ENCODE measurements at regions not wholly inside any gene's neighbourhood (a gene's known extent, or its start where the extent isn't known, plus 50 kb on each side); places are given as distances from the start of the nearest gene placed in this dataset.

GRCh38 chr4:110710070-110710469 is 87.2 kb upstream of the PITX2 start:
- H3K4me1 ChIP-seq (ENCODE audit: control insufficient read depth, insufficient read depth, low read length) = no peaks in the 10 kb centered on the region
- no peak for DNase-seq (ENCODE audit: low read depth in 4 of 6, low spot score in 6 of 6)
- WGBS (ENCODE audit: insufficient coverage) = no CpG with 5 or more reads among the region's 2 CpGs

GRCh38 chr4:110712486-110712885 is 89.6 kb upstream of the PITX2 start:
- H3K36me3 ChIP-seq (ENCODE audit: control insufficient read depth, insufficient read depth, low read length) = no peaks in the 10 kb centered on the region
- no peak overlapping the region for H3K4me3 ChIP-seq (ENCODE audit: low read depth, low read length)
- DNase-seq (ENCODE audit: low read depth in 4 of 6, low spot score in 6 of 6) = no peak
- 100% methylated on average over 1 of the region's 3 CpGs for WGBS (ENCODE audit: insufficient coverage)
- H3K9me3 ChIP-seq (ENCODE audit: control insufficient read depth, insufficient read depth, low read length) = no peaks in the 10 kb centered on the region
- no peaks in the 10 kb centered on the region for H3K4me1 ChIP-seq (ENCODE audit: control insufficient read depth, insufficient read depth, low read length)
- no peak overlapping the region for H3K27ac ChIP-seq (ENCODE audit: low read depth, low read length)
- no peaks in the 10 kb centered on the region for H3K27me3 ChIP-seq (ENCODE audit: control insufficient read depth, insufficient read depth, low read length)

More at GRCh38 chr4:110710070-110710469, 87.2 kb upstream of the PITX2 start:
- no peak overlapping the region for H3K27ac ChIP-seq (ENCODE audit: low read depth, low read length)
- no peaks in the 10 kb centered on the region for H3K36me3 ChIP-seq (ENCODE audit: control insufficient read depth, insufficient read depth, low read length)
- no peak overlapping the region for H3K4me3 ChIP-seq (ENCODE audit: low read depth, low read length)
- no peaks in the 10 kb centered on the region for H3K27me3 ChIP-seq (ENCODE audit: control insufficient read depth, insufficient read depth, low read length)
- no peaks in the 10 kb centered on the region for H3K9me3 ChIP-seq (ENCODE audit: control insufficient read depth, insufficient read depth, low read length)

- no peak for DNase-seq (ENCODE audit: low read depth in 4 of 6, low spot score in 6 of 6)
- Histone ChIP-seq H3K36me3 (ENCODE audit: control insufficient read depth, insufficient read depth, low read length) (no peaks in the 10 kb centered on the region), H3K27ac (ENCODE audit: low read depth, low read length) (no peak overlapping the region), H3K4me1 (ENCODE audit: control insufficient read depth, insufficient read depth, low read length) (no peaks in the 10 kb centered on the region), H3K9me3 (ENCODE audit: control insufficient read depth, insufficient read depth, low read length) (no peaks in the 10 kb centered on the region), H3K4me3 (ENCODE audit: low read depth, low read length) (no peak overlapping the region), H3K27me3 (ENCODE audit: control insufficient read depth, insufficient read depth, low read length) (no peaks in the 10 kb centered on the region)
- WGBS (ENCODE audit: insufficient coverage) = no CpG with 5 or more reads among the region's 3 CpGs
Measured at GRCh38 chr4:110730318-110730717, 107.4 kb upstream of the PITX2 start.

GRCh38 chr4:110733901-110734300 is 111.0 kb upstream of the PITX2 start:
- Histone ChIP-seq H3K27me3 (ENCODE audit: control insufficient read depth, insufficient read depth, low read length) (no peaks in the 10 kb centered on the region), H3K4me1 (ENCODE audit: control insufficient read depth, insufficient read depth, low read length) (no peaks in the 10 kb centered on the region), H3K36me3 (ENCODE audit: control insufficient read depth, insufficient read depth, low read length) (no peaks in the 10 kb centered on the region), H3K4me3 (ENCODE audit: low read depth, low read length) (no peak overlapping the region), H3K27ac (ENCODE audit: low read depth, low read length) (no peak overlapping the region), H3K9me3 (ENCODE audit: control insufficient read depth, insufficient read depth, low read length) (no peaks in the 10 kb centered on the region)
- 100% methylated on average over 1 of the region's 4 CpGs for WGBS (ENCODE audit: insufficient coverage)
- DNase-seq (ENCODE audit: low read depth in 4 of 6, low spot score in 6 of 6) = no peak

GRCh38 chr4:110735686-110736085 is 112.8 kb upstream of the PITX2 start:
- WGBS (ENCODE audit: insufficient coverage) = no CpG with 5 or more reads among the region's 1 CpG

GRCh38 chr4:110737931-110738330 is 115.1 kb upstream of the PITX2 start:
- H3K4me1 ChIP-seq (ENCODE audit: control insufficient read depth, insufficient read depth, low read length) = no peaks in the 10 kb centered on the region
- WGBS (ENCODE audit: insufficient coverage) = no CpG with 5 or more reads among the region's 3 CpGs
- no peaks in the 10 kb centered on the region for H3K36me3 ChIP-seq (ENCODE audit: control insufficient read depth, insufficient read depth, low read length)
- no peaks in the 10 kb centered on the region for H3K9me3 ChIP-seq (ENCODE audit: control insufficient read depth, insufficient read depth, low read length)
- H3K27me3 ChIP-seq (ENCODE audit: control insufficient read depth, insufficient read depth, low read length) = no peaks in the 10 kb centered on the region
- no peak overlapping the region for H3K4me3 ChIP-seq (ENCODE audit: low read depth, low read length)
- DNase-seq (ENCODE audit: low read depth in 4 of 6, low spot score in 6 of 6) = no peak
- H3K27ac ChIP-seq (ENCODE audit: low read depth, low read length) = no peak overlapping the region

More at GRCh38 chr4:110735686-110736085, 112.8 kb upstream of the PITX2 start:
- Histone ChIP-seq H3K27ac (ENCODE audit: low read depth, low read length) (no peak overlapping the region), H3K9me3 (ENCODE audit: control insufficient read depth, insufficient read depth, low read length) (no peaks in the 10 kb centered on the region), H3K4me1 (ENCODE audit: control insufficient read depth, insufficient read depth, low read length) (no peaks in the 10 kb centered on the region), H3K4me3 (ENCODE audit: low read depth, low read length) (no peak overlapping the region), H3K27me3 (ENCODE audit: control insufficient read depth, insufficient read depth, low read length) (no peaks in the 10 kb centered on the region), H3K36me3 (ENCODE audit: control insufficient read depth, insufficient read depth, low read length) (no peaks in the 10 kb centered on the region)
- DNase-seq (ENCODE audit: low read depth in 4 of 6, low spot score in 6 of 6) = no peak

- no peaks in the 10 kb centered on the region for H3K36me3 ChIP-seq (ENCODE audit: control insufficient read depth, insufficient read depth, low read length)
- H3K27me3 ChIP-seq (ENCODE audit: control insufficient read depth, insufficient read depth, low read length) = no peaks in the 10 kb centered on the region
- H3K4me3 ChIP-seq (ENCODE audit: low read depth, low read length) = no peak overlapping the region
- DNase-seq (ENCODE audit: low read depth in 4 of 6, low spot score in 6 of 6) = no peak
- H3K9me3 ChIP-seq (ENCODE audit: control insufficient read depth, insufficient read depth, low read length) = no peaks in the 10 kb centered on the region
- H3K27ac ChIP-seq (ENCODE audit: low read depth, low read length) = no peak overlapping the region
- H3K4me1 ChIP-seq (ENCODE audit: control insufficient read depth, insufficient read depth, low read length) = no peaks in the 10 kb centered on the region
Measured at GRCh38 chr4:110742143-110742542, 119.3 kb upstream of the PITX2 start.

- no peak overlapping the region for H3K27ac ChIP-seq (ENCODE audit: low read depth, low read length)
- H3K9me3 ChIP-seq (ENCODE audit: control insufficient read depth, insufficient read depth, low read length) = no peaks in the 10 kb centered on the region
- H3K27me3 ChIP-seq (ENCODE audit: control insufficient read depth, insufficient read depth, low read length) = no peaks in the 10 kb centered on the region
- H3K4me1 ChIP-seq (ENCODE audit: control insufficient read depth, insufficient read depth, low read length) = no peaks in the 10 kb centered on the region
- no CpG with 5 or more reads among the region's 2 CpGs for WGBS (ENCODE audit: insufficient coverage)
- H3K36me3 ChIP-seq (ENCODE audit: control insufficient read depth, insufficient read depth, low read length) = no peaks in the 10 kb centered on the region
- DNase-seq (ENCODE audit: low read depth in 4 of 6, low spot score in 6 of 6) = no peak
- H3K4me3 ChIP-seq (ENCODE audit: low read depth, low read length) = no peak overlapping the region
Measured at GRCh38 chr4:110748071-110748470, 125.2 kb upstream of the PITX2 start.

GRCh38 chr4:110751183-110751582 is 128.3 kb upstream of the PITX2 start:
- DNase-seq (ENCODE audit: low read depth in 4 of 6, low spot score in 6 of 6) = no peak
- Histone ChIP-seq H3K36me3 (ENCODE audit: control insufficient read depth, insufficient read depth, low read length) (no peaks in the 10 kb centered on the region), H3K27ac (ENCODE audit: low read depth, low read length) (no peak overlapping the region), H3K4me1 (ENCODE audit: control insufficient read depth, insufficient read depth, low read length) (no peaks in the 10 kb centered on the region), H3K9me3 (ENCODE audit: control insufficient read depth, insufficient read depth, low read length) (no peaks in the 10 kb centered on the region), H3K4me3 (ENCODE audit: low read depth, low read length) (no peak overlapping the region), H3K27me3 (ENCODE audit: control insufficient read depth, insufficient read depth, low read length) (no peaks in the 10 kb centered on the region)
- WGBS (ENCODE audit: insufficient coverage) = no CpG with 5 or more reads among the region's 3 CpGs

- Histone ChIP-seq H3K36me3 (ENCODE audit: control insufficient read depth, insufficient read depth, low read length) (no peaks in the 10 kb centered on the region), H3K4me1 (ENCODE audit: control insufficient read depth, insufficient read depth, low read length) (no peaks in the 10 kb centered on the region), H3K4me3 (ENCODE audit: low read depth, low read length) (no peak overlapping the region), H3K9me3 (ENCODE audit: control insufficient read depth, insufficient read depth, low read length) (no peaks in the 10 kb centered on the region), H3K27me3 (ENCODE audit: control insufficient read depth, insufficient read depth, low read length) (no peaks in the 10 kb centered on the region), H3K27ac (ENCODE audit: low read depth, low read length) (no peak overlapping the region)
- no CpG with 5 or more reads among the region's 2 CpGs for WGBS (ENCODE audit: insufficient coverage)
- no peak for DNase-seq (ENCODE audit: low read depth in 4 of 6, low spot score in 6 of 6)
Measured at GRCh38 chr4:110751986-110752385, 129.1 kb upstream of the PITX2 start.
